Coronary artery (tissue), 2 donors: ENCODE measurements at regions not wholly inside any gene's neighbourhood (a gene's known extent, or its start where the extent isn't known, plus 50 kb on each side); places are given as distances from the start of the nearest gene placed in this dataset.
"Not testable (repeated sequence)": the region's sequence is repeated elsewhere in the genome, so short reads cannot be mapped to it uniquely, and the experiment has no call there.

ENCODE experiments used
- DNase-seq: peaks from one replicate; pipeline ENCODE4 v3.0.0-alpha.2; 2017; ENCODE audit warnings: low spot score
- H3K27ac ChIP-seq, 2 donors: fragments of 200-600 bp; sonication (generic); one replicate each; pipeline ENCODE4 v1.5.1; 2016 to 2019
- H3K4me3 ChIP-seq: fragments of 200-600 bp; sonication (generic); 2 replicates; pipeline ENCODE4 v1.5.1; 2016; ENCODE audit warnings: mild to moderate bottlenecking, moderate library complexity
- CTCF ChIP-seq: fragments of 200-600 bp; sonication (generic); IDR thresholded peaks from one replicate; pipeline ENCODE4 v1.5.1; 2019; ENCODE audit warnings: antibody characterized with exemption

- no peak for DNase-seq
- TF ChIP-seq CTCF = no peak
- Histone ChIP-seq H3K4me3 (no peak overlapping the region), H3K27ac (no peak overlapping the region)
Observed at GRCh38 chr4:66416425-66416824, 746.1 kb upstream of the EPHA5 start.

- Histone ChIP-seq H3K27ac (no peak overlapping the region), H3K4me3 (no peak overlapping the region)
- TF ChIP-seq CTCF = no peak
- DNase-seq = no peak
Observed at GRCh38 chr4:66404141-66404540, 733.9 kb upstream of the EPHA5 start.

GRCh38 chr4:66376921-66377320 is 706.6 kb upstream of the EPHA5 start:
- no peak overlapping the region for H3K4me3 ChIP-seq
- H3K27ac ChIP-seq = no peak overlapping the region
- TF ChIP-seq CTCF = no peak
- no peak for DNase-seq

GRCh38 chr4:66376396-66376795 is 706.1 kb upstream of the EPHA5 start:
- Histone ChIP-seq H3K4me3 (no peak overlapping the region), H3K27ac (no peak overlapping the region)
- no peak for DNase-seq
- TF ChIP-seq CTCF = no peak

- Histone ChIP-seq H3K27ac (no peak overlapping the region), H3K4me3 (no peak overlapping the region)
- DNase-seq = no peak
- no peak for TF ChIP-seq CTCF
Observed at GRCh38 chr4:66373268-66373667, 703.0 kb upstream of the EPHA5 start.

- Histone ChIP-seq H3K4me3 (no peak overlapping the region), H3K27ac (no peak overlapping the region)
- no peak for DNase-seq
- TF ChIP-seq CTCF = no peak
Observed at GRCh38 chr4:66372706-66373105, 702.4 kb upstream of the EPHA5 start.

GRCh38 chr4:66367043-66367660 is 696.9 kb upstream of the EPHA5 start:
- TF ChIP-seq CTCF = no peak
- DNase-seq = no peak
- H3K4me3 ChIP-seq = no peak overlapping the region
- no peak overlapping the region for H3K27ac ChIP-seq

- H3K27ac ChIP-seq, H3K4me3 ChIP-seq, DNase-seq: not testable (repeated sequence)
Observed at GRCh38 chr4:66360395-66360794, 690.1 kb upstream of the EPHA5 start.
